GM12892 (cell line): ENCODE measurements at regions not wholly inside any gene's neighbourhood (a gene's known extent, or its start where the extent isn't known, plus 50 kb on each side); places are given as distances from the start of the nearest gene placed in this dataset.

Source experiments
- DNase-seq: peaks from one replicate; pipeline ENCODE4 v3.0.0; 2011; ENCODE audit not compliant: insufficient read length
- FAIRE-seq: peaks from 2 replicates; lab custom pipeline; 2011; peaks lifted over from hg19 to GRCh38; lab: Jason Lieb, UNC
- POLR2A ChIP-seq: IDR thresholded peaks from 2 replicates; pipeline ENCODE4 v1.6.1; 2011; ENCODE audit warnings: low read depth, low read length, control low read depth
- POLR2AphosphoS5 ChIP-seq: IDR thresholded peaks from 2 replicates; pipeline ENCODE4 v1.6.1; 2011; ENCODE audit warnings: low read depth, low read length, control low read depth
- TAF1 ChIP-seq: IDR thresholded peaks from 2 replicates; pipeline ENCODE4 v1.6.1; 2011; ENCODE audit warnings: low read depth, mild to moderate bottlenecking, control low read depth, low read length, borderline replicate concordance

GRCh38 chr2:129180124-129180716 lies 799.2 kb upstream of the RAB6C start:
- TF ChIP-seq POLR2AphosphoS5, result no peak
- no peak for TF ChIP-seq TAF1
- no peak for TF ChIP-seq POLR2A
- DNase-seq (no peak), FAIRE-seq (no peak)

- FAIRE-seq, result no peak
- no peak for TF ChIP-seq POLR2A
- no peak for TF ChIP-seq POLR2AphosphoS5
- no peak for TF ChIP-seq TAF1
- no peak for DNase-seq
Measured at GRCh38 chr2:129181433-129181832, 798.0 kb upstream of the RAB6C start.

GRCh38 chr2:129181963-129182362 lies 797.5 kb upstream of the RAB6C start:
- FAIRE-seq (no peak), DNase-seq (no peak)
- TF ChIP-seq POLR2AphosphoS5, result no peak
- TF ChIP-seq POLR2A, result no peak
- TF ChIP-seq TAF1, result no peak

- FAIRE-seq (no peak), DNase-seq (no peak)
- TF ChIP-seq POLR2A (no peak), POLR2AphosphoS5 (no peak), TAF1 (no peak)
Measured at GRCh38 chr2:129187343-129187742, 792.1 kb upstream of the RAB6C start.

GRCh38 chr2:129188451-129188850 lies 791.0 kb upstream of the RAB6C start:
- TF ChIP-seq POLR2A, result no peak
- TF ChIP-seq POLR2AphosphoS5, result no peak
- no peak for TF ChIP-seq TAF1
- DNase-seq (no peak), FAIRE-seq (no peak)

GRCh38 chr2:129189617-129190319 lies 789.7 kb upstream of the RAB6C start:
- FAIRE-seq (no peak), DNase-seq (no peak)
- no peak for TF ChIP-seq POLR2A

- no peak for FAIRE-seq
- TF ChIP-seq TAF1 (no peak), POLR2A (no peak), POLR2AphosphoS5 (no peak)
- DNase-seq, result no peak
Measured at GRCh38 chr2:129190494-129190893, 789.0 kb upstream of the RAB6C start.

- TF ChIP-seq TAF1 (no peak), POLR2AphosphoS5 (no peak), POLR2A (no peak)
- FAIRE-seq, result no peak
- no peak for DNase-seq
Measured at GRCh38 chr2:129191530-129191929, 787.9 kb upstream of the RAB6C start.

- FAIRE-seq, result no peak
- no peak for DNase-seq
- TF ChIP-seq POLR2AphosphoS5, result no peak
Measured at GRCh38 chr2:129192117-129192516, 787.3 kb upstream of the RAB6C start.

- DNase-seq (no peak), FAIRE-seq (no peak)
- no peak for TF ChIP-seq POLR2AphosphoS5
- TF ChIP-seq TAF1, result no peak
- TF ChIP-seq POLR2A, result no peak
Measured at GRCh38 chr2:129192841-129193253, 786.6 kb upstream of the RAB6C start.

GRCh38 chr2:129193961-129194360 lies 785.5 kb upstream of the RAB6C start:
- no peak for DNase-seq

GRCh38 chr2:129199501-129199900 lies 780.0 kb upstream of the RAB6C start:
- no peak for FAIRE-seq
- no peak for TF ChIP-seq POLR2A
- no peak for TF ChIP-seq TAF1

More at GRCh38 chr2:129193961-129194360, 785.5 kb upstream of the RAB6C start:
- TF ChIP-seq POLR2AphosphoS5, result no peak
- TF ChIP-seq TAF1, result no peak
- TF ChIP-seq POLR2A, result no peak
- no peak for FAIRE-seq

GRCh38 chr2:129201696-129202095 lies 777.8 kb upstream of the RAB6C start:
- DNase-seq, result no peak
- TF ChIP-seq POLR2A (no peak), POLR2AphosphoS5 (no peak), TAF1 (no peak)
- no peak for FAIRE-seq

More at GRCh38 chr2:129199501-129199900, 780.0 kb upstream of the RAB6C start:
- no peak for DNase-seq
